NCI-H82 treated with DMSO at 0.1 percent for 48 hours (cell line): ENCODE measurements at regions not wholly inside any gene's neighbourhood (a gene's known extent, or its start where the extent isn't known, plus 50 kb on each side); places are given as distances from the start of the nearest gene placed in this dataset.

Experiments used
- DNase-seq: peaks from one replicate; lab custom pipeline; 2025; ENCODE audit not compliant: unreplicated experiment; lab: John Stamatoyannopoulos, UW

DNA sequence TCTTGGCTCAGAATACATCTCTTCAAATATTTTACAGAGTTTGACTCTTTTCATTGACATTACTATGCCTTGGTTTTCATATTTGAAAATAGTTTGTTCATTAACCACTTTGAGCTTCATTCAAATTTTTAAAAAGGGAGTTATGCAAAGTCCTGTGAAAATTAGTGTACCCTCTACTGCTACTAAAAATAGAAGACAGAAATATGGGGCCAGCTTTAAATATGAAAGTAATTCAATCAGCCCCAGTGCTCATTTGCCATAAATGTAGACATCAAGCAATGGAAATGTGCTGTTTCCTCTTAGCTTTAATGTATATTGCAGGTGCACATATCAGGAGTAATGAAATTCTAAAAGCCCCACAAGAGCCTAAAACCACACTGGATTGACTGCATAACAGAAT, 218.7 kb downstream of the SPATA18 start:
- no peak for DNase-seq

DNA sequence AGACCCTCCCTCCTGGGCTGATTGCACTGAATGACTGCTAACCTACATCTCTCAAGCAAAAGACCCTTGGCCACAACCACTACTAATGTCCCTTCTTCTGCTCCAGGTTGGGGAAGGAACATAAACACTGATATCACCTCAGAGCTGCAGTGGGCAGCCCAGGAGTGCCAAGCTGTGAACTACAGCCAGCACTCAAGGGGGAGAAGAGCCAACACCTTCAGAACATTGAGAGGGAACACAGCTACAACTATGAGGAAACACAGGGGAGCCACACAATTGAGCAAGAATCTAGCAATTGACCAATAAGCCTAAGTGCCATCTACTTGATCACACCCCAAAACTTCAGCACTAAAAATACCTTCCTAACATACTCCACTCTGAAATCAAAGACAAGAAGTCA, 222.8 kb downstream of the SPATA18 start:
- DNase-seq = no peak

DNA sequence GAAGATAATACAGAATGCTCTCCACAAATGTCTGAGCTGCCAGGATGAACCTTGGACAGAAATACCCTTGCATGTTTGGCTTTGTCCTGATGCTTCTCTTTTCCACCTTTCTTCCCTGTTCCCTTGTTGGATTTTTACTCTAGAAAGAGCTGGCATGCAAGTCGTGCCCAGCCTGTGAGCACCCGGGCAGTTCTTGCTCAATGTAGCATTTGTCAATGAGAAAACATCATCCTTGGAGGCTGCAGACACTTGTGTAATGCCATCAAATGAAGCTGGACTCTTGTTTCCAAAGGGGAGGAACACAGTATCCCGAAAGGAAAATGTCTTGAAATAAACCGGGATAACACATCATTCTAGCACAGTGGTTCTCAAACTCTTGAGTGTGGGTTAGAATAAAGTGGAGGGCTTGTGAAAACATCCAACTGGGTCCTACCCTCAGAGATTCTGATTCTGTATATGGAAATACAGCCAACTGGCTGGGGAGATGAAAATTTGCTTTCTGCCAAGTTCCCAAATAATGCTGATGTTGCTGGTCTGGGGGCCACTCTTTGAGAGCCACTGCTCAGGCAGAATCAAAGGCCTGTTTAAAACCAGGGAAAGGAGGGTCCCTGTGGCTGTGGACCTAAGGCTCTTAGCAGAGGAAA, 237.2 kb downstream of the SPATA18 start:
- DNase-seq = no peak

DNA sequence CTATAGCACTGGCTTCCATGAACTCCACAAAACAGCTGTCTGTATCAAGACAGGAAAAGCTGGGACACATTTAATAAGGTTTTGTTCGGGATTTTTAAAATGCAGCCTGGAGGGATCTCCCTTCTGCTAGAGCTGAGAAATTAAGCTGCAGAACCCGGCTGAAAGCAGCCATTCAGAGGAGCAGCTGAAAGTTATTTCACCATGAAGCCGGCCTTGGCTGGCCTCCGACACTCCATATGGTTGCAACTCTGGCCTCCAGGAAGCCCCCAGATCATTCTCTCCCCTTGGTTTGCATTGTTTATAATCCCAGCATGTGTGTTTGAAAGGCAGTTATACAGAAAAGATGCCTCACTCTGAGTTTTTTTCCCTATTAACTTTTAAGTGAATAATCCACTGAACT, 239.4 kb downstream of the SPATA18 start:
- no peak for DNase-seq

DNA sequence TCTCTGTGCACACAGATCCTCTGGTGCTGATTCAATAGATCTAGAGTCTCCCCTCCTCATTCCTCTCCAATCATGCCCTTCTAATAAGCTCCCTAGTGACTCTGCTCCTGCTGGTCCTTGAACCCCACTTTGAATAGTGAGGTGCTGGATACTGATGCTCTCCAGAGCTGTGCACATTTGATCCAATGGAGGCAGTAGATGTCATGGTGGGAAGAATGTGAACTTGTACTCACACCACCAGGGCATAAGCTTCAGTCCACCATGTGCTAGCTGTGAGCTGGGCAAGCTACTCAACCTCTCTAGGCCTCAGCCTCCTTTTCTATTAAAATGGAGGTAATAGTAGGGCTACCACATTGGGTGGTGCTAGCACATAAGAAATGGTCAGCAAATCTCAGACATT, 241.1 kb downstream of the SPATA18 start:
- no peak for DNase-seq

DNA sequence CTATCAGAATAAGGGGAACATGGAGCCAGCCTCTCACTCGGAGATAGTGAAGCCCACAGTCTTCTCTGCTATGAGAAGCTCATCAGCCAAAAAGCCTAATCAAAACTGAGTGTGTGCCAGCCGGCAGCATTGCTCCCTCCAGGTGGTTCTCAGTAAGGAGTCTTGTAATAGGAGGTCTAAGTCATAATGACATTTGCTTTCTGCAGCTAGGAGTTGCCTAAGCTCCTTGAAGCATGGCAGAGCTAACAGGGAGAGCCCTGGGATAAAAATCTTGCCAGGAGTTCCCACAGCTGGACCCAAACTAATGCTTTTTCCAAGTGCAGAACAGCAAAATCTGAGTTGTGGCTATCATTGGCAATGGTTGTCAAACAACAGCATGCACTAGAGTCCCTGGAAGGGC, 245.2 kb downstream of the SPATA18 start:
- DNase-seq = no peak

DNA sequence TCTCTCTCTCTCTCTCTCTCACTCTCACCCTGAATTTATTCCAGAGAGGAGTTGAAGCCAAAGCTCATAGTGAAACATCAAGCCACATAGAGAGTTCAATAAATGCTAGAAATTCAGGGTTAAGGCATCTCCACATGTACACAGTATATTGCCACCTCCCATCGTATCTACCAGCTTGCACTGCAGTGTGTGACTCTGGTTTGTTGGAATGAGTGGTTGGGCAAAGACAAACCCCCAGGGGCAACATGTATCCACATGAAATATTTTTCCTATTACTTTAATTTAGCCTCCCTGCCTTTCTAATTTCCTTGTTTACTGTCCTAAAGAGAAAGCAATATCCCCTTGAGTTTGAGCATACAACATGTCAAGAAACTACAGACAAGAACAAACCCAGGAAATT, 247.3 kb downstream of the SPATA18 start:
- no peak for DNase-seq

DNA sequence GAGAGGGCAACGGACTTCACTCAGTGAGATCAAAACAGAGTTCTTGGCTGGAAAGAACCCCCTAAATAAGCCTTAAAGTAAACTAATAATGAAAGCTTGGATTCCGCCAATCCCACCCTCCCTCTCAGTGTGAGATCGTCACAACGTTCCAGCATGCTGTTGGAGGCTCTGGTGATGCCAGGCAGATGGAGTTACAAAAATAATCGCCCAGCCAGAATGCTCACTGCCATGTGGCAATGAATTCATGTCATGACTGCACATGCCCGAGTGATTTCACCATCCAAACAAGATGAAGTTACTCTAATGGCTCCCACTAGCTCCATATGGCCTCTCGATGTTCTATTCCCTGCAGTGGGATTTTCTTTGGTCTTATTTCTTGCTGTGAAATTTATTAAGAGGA, 248.0 kb downstream of the SPATA18 start:
- DNase-seq = no peak

DNA sequence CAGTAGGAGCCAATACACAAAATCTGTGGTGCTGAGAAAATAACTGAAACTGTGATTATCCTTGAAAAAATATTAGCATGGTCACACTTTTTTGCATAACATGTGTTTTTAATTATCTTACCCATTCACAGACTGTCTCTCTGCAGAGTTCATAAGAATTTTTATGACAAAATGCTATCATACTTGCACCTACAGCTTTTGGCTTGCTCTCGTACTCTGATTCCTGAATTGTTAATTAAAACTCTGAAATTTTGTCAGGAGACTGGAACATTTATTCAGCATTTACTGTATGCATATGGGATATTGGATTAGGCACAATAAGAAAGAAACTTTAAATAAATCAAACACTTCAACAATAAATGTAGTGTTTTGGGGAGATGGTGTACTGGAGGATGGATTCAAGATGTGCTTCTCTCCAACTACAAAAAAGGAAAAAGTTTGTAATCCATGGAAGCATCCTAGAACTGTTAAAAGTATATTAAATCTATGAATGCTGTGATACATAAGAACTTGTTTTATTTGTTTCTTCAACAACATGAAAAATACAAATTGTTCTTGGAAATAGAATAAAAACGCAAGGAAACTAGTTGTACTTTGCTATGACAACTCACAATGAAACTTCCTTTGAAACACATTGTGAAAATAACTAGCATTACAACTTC, 260.5 kb downstream of the SPATA18 start:
- DNase-seq = no peak

DNA sequence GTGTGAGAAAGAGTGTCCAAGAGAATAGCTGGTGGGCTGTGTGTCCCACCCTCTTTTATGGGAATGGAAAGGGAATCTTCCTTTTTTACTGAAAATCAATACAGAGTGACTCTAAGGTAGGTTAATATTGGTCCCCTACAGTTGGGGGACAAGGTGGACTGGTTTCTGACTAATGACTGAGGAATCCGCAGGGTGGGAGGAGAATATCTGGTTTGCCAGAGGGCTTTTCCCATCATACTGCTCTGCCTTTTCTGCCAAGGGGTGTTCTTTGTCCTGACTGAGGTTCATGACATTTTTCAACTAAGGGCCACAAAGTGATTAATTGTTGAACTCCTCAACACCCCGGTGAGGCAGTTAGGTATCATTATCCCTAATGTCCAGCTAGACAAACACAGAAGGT, 261.6 kb downstream of the SPATA18 start:
- DNase-seq = no peak

DNA sequence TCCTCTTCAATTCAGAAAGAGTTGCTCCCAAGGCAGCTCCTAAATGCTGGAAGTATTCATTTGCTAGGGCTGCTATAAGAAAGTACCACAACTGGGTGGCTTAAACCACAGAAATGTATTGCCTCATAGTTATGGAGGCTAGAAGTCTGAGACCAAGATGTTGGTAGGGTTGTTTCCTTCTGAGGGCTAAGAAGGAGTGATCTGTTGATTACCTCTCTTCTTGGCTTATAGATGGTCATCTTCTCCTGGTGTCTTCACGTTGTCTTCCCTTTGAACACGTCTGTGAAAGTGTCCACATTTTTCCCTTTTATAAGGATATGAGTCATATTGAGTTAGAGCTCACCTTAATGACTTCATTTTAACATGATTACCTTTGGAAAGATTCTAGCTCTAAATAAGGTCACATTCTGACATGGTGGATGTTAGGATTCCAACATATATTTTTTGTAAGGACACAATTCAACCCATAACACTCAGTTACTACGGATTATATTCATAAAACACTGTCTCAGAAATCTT, 266.3 kb downstream of the SPATA18 start:
- no peak for DNase-seq

DNA sequence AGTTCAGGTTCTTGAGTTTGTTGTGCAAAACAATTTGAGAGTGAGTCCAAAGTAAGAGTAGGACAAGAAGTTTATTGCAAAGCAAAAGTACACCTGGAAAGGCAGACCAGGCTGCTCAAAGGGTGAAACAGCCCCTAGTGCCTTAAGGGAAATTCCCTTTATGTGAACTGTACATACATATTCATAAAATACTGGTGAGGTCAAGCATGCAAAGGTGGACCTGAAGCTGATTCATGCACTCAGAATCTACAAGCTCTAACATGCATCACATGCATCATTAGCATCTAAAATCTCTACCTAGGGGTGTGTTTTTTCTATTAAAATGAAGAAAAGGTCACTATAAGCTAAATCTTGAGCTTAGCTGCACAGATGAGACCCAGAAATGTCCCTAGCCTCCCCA, 266.9 kb downstream of the SPATA18 start:
- DNase-seq = no peak

DNA sequence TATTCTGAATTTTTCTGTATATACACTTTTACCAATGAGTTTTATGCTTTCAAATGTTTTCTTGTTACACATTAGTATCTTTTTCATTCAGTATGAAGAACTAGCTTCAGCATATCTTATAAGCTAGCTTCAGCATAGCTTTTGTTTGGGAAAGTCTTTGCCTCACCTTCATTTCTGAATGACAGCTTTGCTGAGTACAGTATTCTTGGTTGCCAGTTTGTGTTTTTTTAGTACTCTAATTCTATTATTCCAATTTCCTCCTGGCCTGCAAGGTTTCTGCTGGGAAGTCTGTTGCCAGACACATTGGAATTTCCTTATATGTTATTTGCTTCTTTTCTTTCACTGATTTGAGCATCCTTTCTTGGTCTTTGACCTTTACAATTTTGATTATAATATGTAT, 278.8 kb downstream of the SPATA18 start:
- no peak for DNase-seq

DNA sequence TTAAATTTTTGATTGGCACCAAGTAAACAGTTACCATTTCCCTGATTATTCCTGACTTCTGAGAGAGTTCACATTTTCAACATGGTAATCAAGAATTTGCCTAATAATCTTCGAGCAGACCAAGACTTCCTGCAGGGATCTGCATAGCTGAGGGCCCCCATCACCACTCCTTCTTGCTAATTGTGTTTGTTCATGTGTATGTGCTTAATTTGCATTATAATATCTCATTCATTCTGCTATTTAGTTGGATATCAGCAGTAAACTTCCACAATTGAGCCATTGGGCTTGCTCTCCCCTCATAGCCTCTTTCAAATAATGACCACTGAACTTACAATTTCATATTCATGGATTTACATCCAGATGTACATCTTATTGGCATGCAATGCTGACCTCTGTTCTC, 292.5 kb downstream of the SPATA18 start:
- DNase-seq = no peak

DNA sequence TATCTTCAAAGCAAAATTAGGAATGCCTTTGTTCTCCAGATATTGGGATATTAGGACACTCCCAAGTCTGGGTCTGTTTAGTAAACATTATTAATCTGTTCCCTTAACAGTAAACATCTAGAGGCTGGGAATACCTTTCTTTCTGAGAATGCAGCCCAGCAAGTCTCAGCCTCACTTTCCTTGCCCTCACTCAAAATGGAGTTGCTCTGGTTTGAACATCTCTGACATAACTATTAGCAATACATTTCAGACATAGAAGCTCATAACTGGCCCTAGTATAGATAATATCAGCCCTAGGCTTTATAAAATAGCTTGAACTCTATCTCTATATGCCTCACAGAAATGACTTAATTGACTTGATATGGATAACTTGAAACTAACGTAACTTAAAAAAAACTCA, 299.8 kb downstream of the SPATA18 start:
- no peak for DNase-seq

DNA sequence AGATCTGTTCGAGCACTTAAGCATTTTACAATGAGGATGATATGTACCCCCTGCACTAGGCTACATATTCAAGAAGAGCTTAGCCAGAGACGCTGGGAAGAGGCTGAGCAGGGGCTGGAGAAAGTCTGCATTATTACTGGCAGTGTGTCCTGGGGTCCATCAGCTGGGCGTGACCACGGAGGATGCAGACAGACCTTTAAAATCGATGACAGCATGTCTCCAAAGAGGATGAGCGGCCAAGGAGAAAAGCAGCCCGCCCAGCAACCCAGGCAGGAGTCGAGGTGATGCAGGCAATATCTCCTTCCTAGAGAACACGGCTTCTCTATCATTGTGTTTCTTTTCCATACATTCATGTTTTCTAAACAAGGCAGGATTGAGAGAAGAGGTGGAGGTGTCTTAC, 300.7 kb downstream of the USP46 start:
- no peak for DNase-seq

DNA sequence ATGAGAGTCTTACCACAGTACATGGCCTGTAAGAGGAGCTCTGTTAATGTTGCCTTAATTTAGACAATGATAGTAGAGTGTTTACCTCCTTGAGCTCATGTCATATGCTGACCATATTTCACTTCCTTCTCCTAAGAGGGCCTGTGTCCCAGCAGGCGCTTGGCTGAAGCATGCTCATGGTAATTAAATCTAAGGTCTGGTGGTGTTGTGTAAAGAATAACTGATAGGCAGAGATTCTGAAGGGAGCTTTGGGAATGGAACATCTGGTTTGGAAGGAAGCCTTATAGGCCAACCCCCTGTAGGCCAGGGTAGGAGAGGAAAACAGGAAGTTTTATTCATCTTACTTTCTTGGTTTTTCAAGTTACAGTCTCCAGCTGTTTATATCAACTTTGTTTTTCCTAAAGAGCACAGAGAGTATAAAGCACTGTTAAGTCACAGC, 300.2 kb downstream of the USP46 start:
- no peak for DNase-seq

DNA sequence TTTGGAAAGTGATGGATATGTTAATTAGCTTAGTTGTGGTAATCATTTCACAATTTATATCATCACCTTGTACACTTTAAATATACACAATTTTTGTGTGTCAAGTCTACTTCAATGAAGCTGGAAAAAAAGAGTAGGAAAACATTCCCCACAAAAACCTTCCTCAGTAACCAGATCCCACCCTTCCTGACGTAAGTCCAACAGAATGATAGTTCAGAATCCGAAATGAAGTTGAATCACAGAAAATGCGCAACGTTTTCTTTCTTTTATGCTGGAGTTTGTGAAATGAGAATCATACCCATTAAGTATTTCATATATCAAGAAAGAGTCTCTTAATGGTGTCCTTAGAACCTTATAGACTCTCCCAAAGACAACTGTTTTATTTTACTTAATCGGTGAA, 292.9 kb downstream of the USP46 start:
- DNase-seq = no peak

DNA sequence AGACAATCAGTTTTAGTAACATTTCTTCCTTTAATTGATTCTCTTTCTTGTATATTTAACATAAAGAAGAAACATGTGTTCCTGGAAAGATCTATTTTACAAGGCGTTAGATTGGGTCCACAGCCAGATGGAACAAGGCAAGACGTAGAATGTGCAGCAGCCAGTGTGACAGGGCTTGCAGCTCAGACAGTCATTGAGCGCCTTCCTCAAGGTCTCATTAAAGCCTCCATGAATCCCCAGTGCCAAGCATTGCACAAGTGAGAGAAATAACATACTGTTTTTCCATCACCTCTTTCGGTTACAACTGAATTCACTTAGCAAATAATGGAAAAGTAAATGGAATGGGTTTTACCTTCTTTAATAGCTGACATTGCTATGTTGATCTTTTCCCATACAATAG, 292.5 kb downstream of the USP46 start:
- no peak for DNase-seq

DNA sequence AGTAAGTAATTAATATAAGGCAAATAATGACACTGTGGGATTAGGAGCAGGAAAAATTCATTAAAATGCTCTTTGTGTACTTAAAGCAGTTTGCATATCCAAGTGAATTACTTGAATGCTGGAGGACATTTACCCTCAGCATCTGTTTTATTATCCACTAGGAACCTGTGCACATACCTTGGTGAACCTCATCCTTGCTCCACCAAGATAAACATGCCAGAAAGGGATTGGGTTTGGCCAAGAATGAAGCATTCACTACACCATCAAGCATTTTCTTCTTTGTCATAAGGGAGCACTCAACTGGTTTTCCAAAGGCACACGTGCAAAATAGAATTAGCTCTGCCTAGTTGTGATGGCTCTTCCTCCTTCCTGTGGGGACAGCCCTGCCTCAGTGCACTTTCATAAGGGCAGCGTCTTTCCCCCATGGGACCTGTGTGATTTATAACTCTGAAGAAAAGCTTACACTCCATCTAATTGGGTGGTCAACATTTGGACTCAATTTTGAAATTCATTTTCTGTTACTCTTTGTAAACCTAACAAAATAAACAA, 291.7 kb downstream of the USP46 start:
- no peak for DNase-seq

DNA sequence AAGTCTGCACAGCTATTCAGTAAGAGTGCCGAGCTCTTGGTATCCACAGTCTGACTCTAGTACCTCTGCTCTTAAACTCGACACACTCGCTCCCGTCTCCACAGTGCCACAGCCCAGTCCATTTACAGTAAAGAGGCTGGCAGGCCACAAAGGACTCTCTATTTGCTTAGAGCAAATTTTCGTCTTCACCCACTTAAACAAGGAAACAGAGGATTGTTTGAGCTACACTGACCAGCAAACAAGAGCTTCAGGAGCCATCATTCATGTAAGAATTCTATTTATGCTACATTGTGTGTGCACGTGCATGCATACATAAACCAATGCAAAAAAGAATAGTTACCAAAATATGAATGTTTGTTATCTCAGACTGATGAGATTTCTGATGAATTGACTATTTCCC, 290.2 kb downstream of the USP46 start:
- no peak for DNase-seq

DNA sequence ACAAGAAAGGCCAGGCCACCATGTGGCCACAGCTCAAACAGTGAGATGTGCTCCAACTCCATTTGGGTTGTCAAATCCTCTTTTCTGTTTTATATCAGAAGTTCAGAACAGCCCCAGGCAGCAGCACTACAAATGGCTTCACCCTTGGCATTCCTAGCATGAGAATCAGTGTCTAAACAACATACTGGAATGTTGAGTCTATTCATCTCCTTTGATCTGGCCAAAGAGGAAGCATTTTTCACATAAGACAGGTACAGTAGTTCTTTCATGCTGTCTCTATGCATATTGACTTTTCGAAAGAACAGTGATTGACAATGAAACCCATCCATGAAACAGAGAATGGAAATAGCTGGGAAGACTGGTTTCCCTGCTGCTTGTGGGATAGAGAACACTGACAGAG, 289.5 kb downstream of the USP46 start:
- DNase-seq = no peak

DNA sequence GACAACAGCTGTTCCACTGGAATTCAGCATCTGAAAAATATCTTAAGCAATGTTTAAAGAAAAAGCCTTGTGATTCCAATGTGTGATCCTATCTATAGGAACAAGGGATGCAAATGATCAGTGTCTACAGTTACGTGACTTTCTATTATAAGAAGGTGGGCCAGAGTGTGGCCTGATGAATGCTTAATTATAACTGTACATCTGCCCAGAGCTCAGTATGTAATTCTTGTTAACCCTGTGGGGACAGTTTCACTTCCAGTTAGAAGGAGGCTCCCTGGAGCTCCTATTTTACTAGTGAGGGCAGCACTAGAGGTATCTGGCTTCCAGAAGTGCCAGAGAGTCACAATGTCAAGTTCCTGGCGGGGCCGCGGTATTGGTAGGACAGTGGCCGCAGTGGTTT, 288.5 kb downstream of the USP46 start:
- no peak for DNase-seq
